ENCODE measurements at regions not wholly inside any gene's neighbourhood (a gene's known extent, or its start where the extent isn't known, plus 50 kb on each side); places are given as distances from the start of the nearest gene placed in this dataset.

GRCh38 chr15:70493376-70493775 is 270.0 kb downstream of the UACA start:
- no peak for DNase-seq (ENCODE audit: low spot score)

DNA sequence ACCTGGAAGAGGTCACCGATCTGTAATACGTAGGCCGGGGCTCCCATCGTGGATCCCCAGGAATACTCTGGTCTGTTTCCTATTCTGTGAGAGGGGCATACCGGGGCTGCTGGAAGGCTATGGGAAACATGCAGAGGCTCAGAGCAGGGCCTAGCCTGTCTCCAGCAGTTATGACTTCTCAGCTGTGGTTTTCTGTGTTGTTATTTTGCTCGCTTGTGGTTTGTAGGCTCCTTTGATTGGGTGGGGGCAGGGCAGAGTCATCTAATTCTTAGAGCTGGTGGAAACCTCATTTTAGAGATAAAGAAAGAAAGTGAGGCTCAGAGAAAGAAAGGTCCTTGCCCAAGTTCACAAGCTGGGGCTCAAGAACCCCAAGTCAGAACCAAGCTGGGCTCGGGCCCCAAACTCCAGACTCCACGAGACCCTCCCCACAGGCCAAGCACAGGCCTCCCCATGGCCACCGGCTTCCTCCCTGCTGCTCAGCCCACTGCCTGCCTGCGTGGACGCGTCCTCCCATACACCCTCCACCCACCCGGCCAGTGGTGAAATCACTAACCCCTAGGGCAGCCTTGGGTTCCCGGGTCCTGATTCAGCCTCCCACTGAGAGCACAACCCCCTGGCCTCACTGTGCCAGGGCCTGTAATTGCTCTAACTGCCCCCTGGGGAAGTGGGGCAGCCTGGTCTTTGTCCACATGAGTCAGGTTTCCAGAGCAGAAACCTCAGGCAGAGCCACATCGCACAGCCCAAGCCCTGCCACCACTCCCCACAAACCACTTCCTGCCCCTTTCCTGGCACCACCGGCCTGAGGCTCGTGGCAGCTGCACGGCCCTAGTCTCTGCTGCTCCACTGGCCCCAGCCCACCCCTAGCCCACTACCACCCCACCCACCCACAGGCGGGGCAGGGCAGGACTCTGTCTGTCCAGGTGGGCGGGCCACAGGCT is 270.8 kb downstream of the UACA start:
- DNase-seq (ENCODE audit: low spot score): no peak

DNA sequence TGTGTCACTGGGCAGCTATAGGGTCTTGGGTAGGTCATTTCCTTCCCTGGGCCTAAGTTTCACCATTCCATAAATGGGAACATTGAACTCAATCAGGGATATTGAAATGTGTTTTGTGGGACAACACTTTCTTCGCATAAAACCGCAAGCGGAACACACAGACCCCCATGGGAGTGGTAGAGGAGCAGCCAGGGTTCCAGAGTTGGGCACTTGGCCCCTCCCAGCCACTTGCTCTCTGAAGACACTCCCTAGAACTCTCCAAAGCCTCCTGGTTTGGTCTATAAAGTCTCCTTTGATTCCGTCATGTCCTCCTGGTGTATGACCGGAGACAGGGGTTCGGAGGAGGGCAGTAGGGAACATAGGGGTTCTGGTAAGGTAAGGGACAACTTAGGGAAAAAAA is 271.7 kb downstream of the UACA start:
- DNase-seq (ENCODE audit: low spot score): no peak

DNA sequence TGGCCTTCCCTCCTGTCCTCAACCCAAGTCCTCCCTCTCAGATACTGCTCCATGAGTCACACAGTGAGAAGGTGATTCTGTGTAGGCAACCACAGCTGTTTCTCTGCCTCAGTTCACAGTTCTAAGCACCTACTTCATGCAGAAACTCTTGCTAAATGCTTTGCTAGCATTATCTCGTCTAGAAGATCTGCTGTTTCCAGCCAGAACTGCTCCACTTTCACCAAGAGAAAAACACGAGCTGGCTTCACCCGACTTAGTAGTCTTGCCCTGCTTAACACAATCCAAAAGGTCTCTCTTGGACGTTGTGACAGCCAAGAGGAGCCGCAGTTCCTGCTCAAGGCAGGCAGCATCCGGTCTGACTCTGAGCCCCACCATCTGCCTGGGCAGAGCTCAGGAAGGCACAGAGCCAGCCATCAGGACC is 272.1 kb downstream of the UACA start:
- DNase-seq (ENCODE audit: low spot score): no peak

GRCh38 chr15:70490838-70491155 is 272.6 kb downstream of the UACA start:
- no peak for DNase-seq (ENCODE audit: low spot score)

DNA sequence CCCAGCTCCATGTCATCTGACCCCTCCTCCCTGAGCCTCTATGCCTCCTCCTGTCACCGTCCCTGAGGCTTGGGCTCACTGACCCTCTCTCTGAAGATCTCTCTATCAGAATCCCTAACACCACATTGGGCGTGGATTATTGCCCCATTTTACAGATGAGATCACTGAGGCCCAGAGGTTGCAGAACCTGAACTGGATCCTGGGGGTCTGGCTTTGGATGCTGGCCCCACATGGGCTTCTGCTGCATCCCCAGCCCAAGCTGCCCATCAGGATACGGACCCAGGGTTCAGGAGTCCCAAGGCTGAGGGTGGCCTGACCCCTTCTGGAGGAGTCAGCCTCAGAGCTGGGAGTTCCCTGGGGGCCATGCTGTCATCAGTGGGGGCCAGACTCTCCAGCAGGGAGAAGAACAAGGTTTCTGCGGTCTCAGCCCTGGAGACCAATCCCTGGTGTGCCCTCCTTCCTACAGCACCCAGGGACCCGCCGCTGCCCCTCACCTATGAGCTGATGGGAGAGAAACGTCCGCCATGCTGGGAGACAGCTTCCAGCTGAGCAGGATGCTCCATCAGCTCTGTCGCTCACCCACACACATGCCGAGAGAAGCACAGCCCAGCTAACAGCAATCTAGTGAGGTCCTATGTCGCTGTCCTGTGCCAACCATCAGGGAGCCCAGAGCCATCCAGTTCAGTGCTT is 273.1 kb downstream of the UACA start:
- DNase-seq (ENCODE audit: low spot score): no peak

- DNase-seq (ENCODE audit: low spot score): no peak
Measured at GRCh38 chr15:70488941-70489848, 274.2 kb downstream of the UACA start.

DNA sequence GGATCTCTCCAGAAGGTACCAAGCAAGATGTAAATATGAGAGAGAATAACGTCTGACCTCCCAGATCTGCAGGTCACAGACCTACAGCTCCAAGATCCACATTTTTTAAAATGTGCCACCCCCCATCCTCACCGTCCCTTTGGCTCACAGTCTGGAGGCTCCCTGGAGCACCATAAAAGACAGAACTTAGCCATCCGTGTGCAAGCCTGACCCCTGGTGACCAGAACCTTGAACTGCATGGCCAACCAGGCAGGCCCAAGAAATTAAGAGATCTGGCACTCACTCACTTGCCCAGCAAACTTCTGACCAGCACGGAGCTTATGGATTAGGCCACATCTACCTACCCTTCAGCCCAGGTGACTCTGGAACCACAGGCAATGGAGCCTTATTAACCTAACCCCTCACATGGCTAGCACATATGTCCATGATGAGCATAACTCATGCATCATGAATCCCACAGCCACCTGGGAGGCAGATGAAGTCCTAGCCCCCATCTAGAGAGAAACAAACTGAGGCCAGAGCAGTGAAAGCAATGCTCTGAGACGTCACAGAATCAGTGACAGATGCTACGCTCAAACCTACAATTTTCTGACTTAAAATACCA is 275.3 kb downstream of the UACA start:
- no peak for DNase-seq (ENCODE audit: low spot score)

GRCh38 chr15:70487387-70487740 is 276.0 kb downstream of the UACA start:
- DNase-seq (ENCODE audit: low spot score): no peak

- no peak for DNase-seq (ENCODE audit: low spot score)
Measured at GRCh38 chr15:70486451-70487386, 276.6 kb downstream of the UACA start.

DNA sequence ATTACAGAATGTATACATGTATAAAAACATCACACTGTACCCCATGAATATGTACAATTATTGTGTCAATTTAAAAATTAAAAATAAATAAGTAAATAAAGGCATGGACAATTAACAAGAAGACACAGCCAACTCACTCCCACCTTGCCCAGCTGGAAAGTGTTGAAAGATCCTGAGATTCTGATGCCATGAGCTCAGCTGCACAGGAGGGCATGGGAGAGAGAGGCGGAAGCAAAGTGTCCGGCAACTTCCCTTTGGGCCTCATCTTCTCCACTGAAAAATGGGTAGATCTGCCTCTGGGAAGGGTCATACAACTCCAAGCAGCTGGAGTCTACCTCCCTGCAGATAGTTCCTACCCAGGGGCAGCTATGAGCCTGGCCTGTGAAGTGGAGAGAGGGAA is 277.3 kb downstream of the UACA start:
- no peak for DNase-seq (ENCODE audit: low spot score)

- DNase-seq (ENCODE audit: low spot score): no peak
Measured at GRCh38 chr15:70484993-70485392, 278.4 kb downstream of the UACA start.

- DNase-seq (ENCODE audit: low spot score): no peak
Measured at GRCh38 chr15:70483513-70483912, 279.8 kb downstream of the UACA start.

GRCh38 chr15:70480196-70480856 is 283.0 kb downstream of the UACA start:
- no peak for DNase-seq (ENCODE audit: low spot score)

DNA sequence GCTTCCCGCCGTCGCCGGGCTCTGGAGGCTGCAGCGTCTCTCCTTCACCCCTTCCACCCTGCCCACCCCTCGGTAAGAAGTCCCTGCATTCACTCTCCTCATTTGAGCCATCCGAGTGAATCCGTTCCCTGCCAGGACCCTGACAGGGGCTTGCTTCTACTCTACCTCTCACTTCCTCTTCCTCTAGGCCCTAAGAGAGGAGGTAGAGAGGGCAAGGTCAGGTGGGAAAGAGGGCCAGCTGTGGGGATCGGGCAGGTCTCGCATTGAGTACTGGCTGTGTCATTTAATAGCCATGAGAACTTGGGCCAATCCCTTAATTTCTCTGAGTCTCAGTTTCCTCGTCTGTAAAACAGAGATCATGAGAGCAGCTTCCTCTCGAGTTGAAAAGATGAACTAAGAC is 283.6 kb downstream of the UACA start:
- DNase-seq (ENCODE audit: low spot score): no peak

DNA sequence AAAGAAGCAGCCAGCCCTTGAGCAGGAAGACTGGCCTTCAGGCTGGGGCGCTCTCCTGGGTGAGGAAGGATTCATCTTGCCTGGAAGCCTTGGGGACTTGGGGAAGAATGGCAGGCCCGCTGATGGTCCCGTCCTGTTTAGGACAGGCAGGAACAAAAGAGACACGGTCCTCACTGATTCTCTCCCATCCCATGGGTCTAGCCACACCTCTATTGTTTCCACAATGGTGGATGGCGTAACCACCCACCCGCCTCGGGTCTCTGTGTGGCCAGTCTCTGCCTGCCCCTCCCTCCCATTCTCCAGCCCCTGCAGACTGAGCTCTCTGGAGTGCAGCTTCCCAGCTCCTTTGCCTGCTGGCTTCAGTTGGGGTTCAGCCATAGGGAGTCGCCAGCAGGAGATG is 284.3 kb downstream of the UACA start:
- no peak for DNase-seq (ENCODE audit: low spot score)

DNA sequence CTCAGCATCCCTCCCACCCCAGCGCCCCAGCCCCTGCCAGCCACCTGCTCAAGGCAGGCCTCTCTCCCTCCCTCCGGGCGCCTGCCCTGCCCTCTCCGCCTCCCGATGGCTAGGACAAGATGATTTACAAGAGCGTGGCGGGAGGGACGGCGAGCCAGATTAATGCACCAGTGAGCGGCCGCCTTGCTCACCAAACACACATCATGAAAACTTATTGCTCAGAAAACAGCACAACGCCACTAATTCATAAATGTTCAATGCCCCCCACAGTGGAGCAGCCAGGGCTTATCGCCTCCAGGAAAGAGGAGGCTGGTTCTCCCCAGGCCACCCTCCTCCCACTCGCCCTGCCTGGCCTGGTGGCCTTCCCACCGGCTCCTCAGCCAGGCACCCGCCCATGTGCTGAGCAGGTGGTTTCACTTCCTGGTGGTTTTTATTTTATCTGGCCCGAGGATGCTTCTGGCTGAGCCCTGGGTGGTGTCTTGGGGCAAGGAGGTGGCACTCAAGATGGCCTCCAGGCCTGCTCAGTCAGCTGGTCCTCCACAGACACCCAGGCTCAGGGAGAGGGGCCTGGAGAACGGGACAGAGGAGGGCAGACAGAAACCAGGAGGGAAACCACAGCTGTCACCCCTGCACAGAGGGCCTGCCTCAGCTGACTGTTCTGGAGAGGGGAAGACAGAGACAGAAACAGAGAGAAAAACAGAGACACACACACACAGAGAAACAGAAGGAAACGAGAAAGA is 284.9 kb downstream of the UACA start:
- DNase-seq (ENCODE audit: low spot score): no peak

GRCh38 chr15:70477750-70478250 is 285.6 kb downstream of the UACA start:
- DNase-seq (ENCODE audit: low spot score): no peak

GRCh38 chr15:70476441-70476840 is 286.9 kb downstream of the UACA start:
- DNase-seq (ENCODE audit: low spot score): no peak
